ENCODE measurements at regions not wholly inside any gene's neighbourhood (a gene's known extent, or its start where the extent isn't known, plus 50 kb on each side); places are given as distances from the start of the nearest gene placed in this dataset.

GRCh38 chr11:134559602-134559962 lies 147.5 kb upstream of the B3GAT1 start:
- Histone ChIP-seq H3K9me3 (ENCODE audit: low read length) (no peaks in the 10 kb centered on the region), H3K79me2 (ENCODE audit: insufficient read depth, low read length) (no peaks in the 10 kb centered on the region), H3K27ac (ENCODE audit: low read depth, low read length, poor library complexity, severe bottlenecking) (no peak overlapping the region)

GRCh38 chr11:134558916-134559601 lies 147.0 kb upstream of the B3GAT1 start:
- Histone ChIP-seq H2AFZ (ENCODE audit: low read length) (no peak overlapping the region), H3K4me2 (ENCODE audit: low read length) (no peak overlapping the region), H3K9ac (ENCODE audit: low read length) (no peak overlapping the region), H3F3A (ENCODE audit: insufficient read depth, low read length) (no peaks in the 10 kb centered on the region), H4K20me1 (ENCODE audit: insufficient read depth, low read length) (no peaks in the 10 kb centered on the region), H3K36me3 (ENCODE audit: insufficient read depth, low read length) (no peaks in the 10 kb centered on the region), H3K4me3 (ENCODE audit: low read depth, low read length, poor library complexity, severe bottlenecking) (no peak overlapping the region), H3K4me1 (ENCODE audit: insufficient read depth, low read length, severe bottlenecking) (no peaks in the 10 kb centered on the region), H3K79me2 (ENCODE audit: insufficient read depth, low read length) (no peaks in the 10 kb centered on the region), H3K27ac (ENCODE audit: low read depth, low read length, poor library complexity, severe bottlenecking) (no peak overlapping the region), H3K27me3 (ENCODE audit: insufficient read depth, low read length) (no peaks in the 10 kb centered on the region), H3K9me2 (ENCODE audit: low read depth, low read length) (no peaks in the 10 kb centered on the region), H3K9me3 (ENCODE audit: low read length) (no peaks in the 10 kb centered on the region)
- TF ChIP-seq EZH2 (IDR thresholded peaks at IDR 0.05; ENCODE audit: borderline replicate concordance, low read length): no peak
- TF ChIP-seq CTCF (IDR thresholded peaks at IDR 0.05; ENCODE audit: low read length): no peak

More at GRCh38 chr11:134559602-134559962, 147.5 kb upstream of the B3GAT1 start:
- no peaks in the 10 kb centered on the region for H4K20me1 ChIP-seq (ENCODE audit: insufficient read depth, low read length)
- no peak overlapping the region for H3K4me2 ChIP-seq (ENCODE audit: low read length)
- H3K9me2 ChIP-seq (ENCODE audit: low read depth, low read length): no peaks in the 10 kb centered on the region
- H3K36me3 ChIP-seq (ENCODE audit: insufficient read depth, low read length): no peaks in the 10 kb centered on the region
- no peak overlapping the region for H3K9ac ChIP-seq (ENCODE audit: low read length)
- no peaks in the 10 kb centered on the region for H3F3A ChIP-seq (ENCODE audit: insufficient read depth, low read length)
- no peaks in the 10 kb centered on the region for H3K4me1 ChIP-seq (ENCODE audit: insufficient read depth, low read length, severe bottlenecking)
- no peaks in the 10 kb centered on the region for H3K27me3 ChIP-seq (ENCODE audit: insufficient read depth, low read length)
- no peak overlapping the region for H2AFZ ChIP-seq (ENCODE audit: low read length)
- no peak overlapping the region for H3K4me3 ChIP-seq (ENCODE audit: low read depth, low read length, poor library complexity, severe bottlenecking)
- TF ChIP-seq CTCF (IDR thresholded peaks at IDR 0.05; ENCODE audit: low read length) (no peak), EZH2 (IDR thresholded peaks at IDR 0.05; ENCODE audit: borderline replicate concordance, low read length) (no peak)

- Histone ChIP-seq H3K4me2 (ENCODE audit: low read length) (no peak overlapping the region), H3K9me2 (ENCODE audit: low read depth, low read length) (no peaks in the 10 kb centered on the region), H3K79me2 (ENCODE audit: insufficient read depth, low read length) (no peaks in the 10 kb centered on the region), H3K27ac (ENCODE audit: low read depth, low read length, poor library complexity, severe bottlenecking) (no peak overlapping the region), H3K4me1 (ENCODE audit: insufficient read depth, low read length, severe bottlenecking) (no peaks in the 10 kb centered on the region), H3F3A (ENCODE audit: insufficient read depth, low read length) (no peaks in the 10 kb centered on the region), H4K20me1 (ENCODE audit: insufficient read depth, low read length) (no peaks in the 10 kb centered on the region), H3K4me3 (ENCODE audit: low read depth, low read length, poor library complexity, severe bottlenecking) (no peak overlapping the region), H3K27me3 (ENCODE audit: insufficient read depth, low read length) (no peaks in the 10 kb centered on the region), H3K9me3 (ENCODE audit: low read length) (no peaks in the 10 kb centered on the region), H3K36me3 (ENCODE audit: insufficient read depth, low read length) (no peaks in the 10 kb centered on the region), H3K9ac (ENCODE audit: low read length) (no peak overlapping the region), H2AFZ (ENCODE audit: low read length) (no peak overlapping the region)
- no peak for TF ChIP-seq CTCF (IDR thresholded peaks at IDR 0.05; ENCODE audit: low read length)
- TF ChIP-seq EZH2 (IDR thresholded peaks at IDR 0.05; ENCODE audit: borderline replicate concordance, low read length): no peak
These were observed 146.3 kb upstream of the B3GAT1 start for GRCh38 chr11:134558258-134558835.

Data from OCI-LY1 (cell line).